GM19099 (cell line): ENCODE measurements at regions not wholly inside any gene's neighbourhood (a gene's known extent, or its start where the extent isn't known, plus 50 kb on each side); places are given as distances from the start of the nearest gene placed in this dataset.

Source experiments
- POLR2A ChIP-seq: IDR thresholded peaks from 3 replicates; pipeline ENCODE4 v1.6.1; 2011; ENCODE audit warnings: low read depth; ENCODE audit not compliant: insufficient read length; ENCODE audit errors: extremely low read depth

- no peak for TF ChIP-seq POLR2A
These were observed 129.4 kb upstream of the DST start for GRCh38 chr6:56771929-56772607.

- no peak for TF ChIP-seq POLR2A
These were observed 128.5 kb upstream of the DST start for GRCh38 chr6:56771189-56771588.

- no peak for TF ChIP-seq POLR2A
These were observed 127.4 kb upstream of the DST start for GRCh38 chr6:56770011-56770520.

- no peak for TF ChIP-seq POLR2A
These were observed 125.3 kb upstream of the DST start for GRCh38 chr6:56767892-56768531.

- TF ChIP-seq POLR2A, result no peak
These were observed 124.7 kb upstream of the DST start for GRCh38 chr6:56767435-56767834.

- no peak for TF ChIP-seq POLR2A
These were observed 124.1 kb upstream of the DST start for GRCh38 chr6:56766806-56767178.

- TF ChIP-seq POLR2A, result no peak
These were observed 123.6 kb upstream of the DST start for GRCh38 chr6:56766139-56766805.

GRCh38 chr6:56765494-56765893 lies 122.8 kb upstream of the DST start:
- TF ChIP-seq POLR2A, result no peak

- TF ChIP-seq POLR2A, result no peak
These were observed 121.4 kb upstream of the DST start for GRCh38 chr6:56764081-56764566.

- no peak for TF ChIP-seq POLR2A
These were observed 119.0 kb upstream of the DST start for GRCh38 chr6:56761651-56762050.

GRCh38 chr6:56760842-56761241 lies 118.2 kb upstream of the DST start:
- TF ChIP-seq POLR2A, result no peak

GRCh38 chr6:56759521-56759920 lies 116.8 kb upstream of the DST start:
- TF ChIP-seq POLR2A, result no peak

GRCh38 chr6:56758553-56758952 lies 115.9 kb upstream of the DST start:
- no peak for TF ChIP-seq POLR2A

- TF ChIP-seq POLR2A, result no peak
These were observed 115.4 kb upstream of the DST start for GRCh38 chr6:56758120-56758519.

- no peak for TF ChIP-seq POLR2A
These were observed 114.9 kb upstream of the DST start for GRCh38 chr6:56757588-56757984.

GRCh38 chr6:56756791-56757587 lies 114.3 kb upstream of the DST start:
- TF ChIP-seq POLR2A, result no peak

GRCh38 chr6:56756219-56756789 lies 113.6 kb upstream of the DST start:
- no peak for TF ChIP-seq POLR2A
